SKM-1 (cell line): ENCODE measurements at regions not wholly inside any gene's neighbourhood (a gene's known extent, or its start where the extent isn't known, plus 50 kb on each side); places are given as distances from the start of the nearest gene placed in this dataset.
"Not testable (repeated sequence)": the region's sequence is repeated elsewhere in the genome, so short reads cannot be mapped to it uniquely, and the experiment has no call there.

ENCODE experiments used
- DNase-seq: peaks from one replicate; lab custom pipeline; 2025; ENCODE audit not compliant: unreplicated experiment; lab: John Stamatoyannopoulos, UW

GRCh38 chr4:177494791-177495190 is 52.6 kb upstream of the AGA start:
- no peak for DNase-seq

GRCh38 chr4:177495626-177496025 is 53.4 kb upstream of the AGA start:
- DNase-seq, result not testable (repeated sequence)

GRCh38 chr4:177499537-177499936 is 57.3 kb upstream of the AGA start:
- no peak for DNase-seq

- no peak for DNase-seq
Observed at GRCh38 chr4:177505171-177505615, 63.0 kb upstream of the AGA start.

DNA sequence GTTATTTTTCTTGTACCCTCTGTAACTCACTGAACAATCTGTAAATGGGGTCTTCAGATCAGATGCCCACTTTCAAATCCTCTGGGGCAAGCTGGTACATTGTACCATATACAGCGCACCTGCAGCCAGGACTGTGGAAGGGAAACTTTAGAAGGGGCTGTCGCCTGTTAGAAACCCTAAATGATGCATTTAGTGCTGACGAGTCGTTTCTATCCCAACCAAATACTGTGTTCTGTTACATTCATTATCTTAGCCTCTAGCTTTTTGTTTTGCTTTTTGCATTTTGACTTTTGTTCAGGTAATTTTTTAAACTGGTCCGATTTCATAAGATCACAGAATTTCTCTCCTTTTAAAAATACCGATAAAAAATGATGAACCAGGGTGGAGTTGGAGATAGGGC is 66.4 kb upstream of the AGA start:
- no peak for DNase-seq

DNA sequence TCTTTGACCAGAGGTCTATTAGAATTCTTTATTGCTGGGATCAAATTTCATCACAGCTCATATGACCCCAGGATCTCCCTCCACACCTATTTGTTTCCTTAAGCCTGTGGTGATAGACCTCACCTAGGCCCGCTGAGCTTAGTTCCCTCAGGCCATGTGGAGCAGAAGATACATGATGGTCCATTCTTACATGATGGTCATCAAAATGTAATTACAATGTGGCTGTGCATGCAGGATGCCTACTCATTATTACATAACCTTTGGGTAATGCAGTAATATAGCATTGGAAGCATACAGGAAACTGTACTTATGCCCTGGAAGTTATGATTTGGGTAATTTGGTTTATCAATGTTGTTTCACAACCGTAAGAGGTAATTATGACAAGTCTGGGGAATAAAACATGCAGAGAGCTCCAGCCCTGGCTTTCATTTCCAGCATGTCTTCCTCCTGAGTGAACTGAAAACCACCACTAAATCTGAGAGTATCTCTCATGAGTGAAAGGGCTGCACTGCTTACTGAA is 67.0 kb upstream of the AGA start:
- DNase-seq, result no peak

DNA sequence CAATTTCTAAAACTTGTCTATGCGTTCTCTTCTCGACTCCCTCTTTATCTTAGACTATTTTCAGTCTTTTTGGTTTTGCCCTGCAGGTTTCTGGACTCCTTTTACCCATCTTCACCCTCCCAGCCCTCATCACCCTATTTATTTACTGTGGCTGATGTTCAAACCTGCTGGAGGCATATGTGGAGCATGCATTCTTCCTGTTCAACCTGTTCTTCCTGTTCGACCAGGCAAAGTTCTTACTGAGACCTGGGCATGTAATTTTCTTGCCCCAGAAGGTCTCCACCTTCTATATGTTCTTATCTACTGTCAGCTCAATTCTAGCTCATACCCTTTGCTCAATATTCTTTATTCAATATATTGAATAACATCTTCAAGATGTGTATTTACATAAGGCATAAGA is 69.4 kb upstream of the AGA start:
- no peak for DNase-seq

GRCh38 chr4:177512646-177513045 is 70.4 kb upstream of the AGA start:
- no peak for DNase-seq

GRCh38 chr4:177517862-177518261 is 75.6 kb upstream of the AGA start:
- DNase-seq, result no peak

DNA sequence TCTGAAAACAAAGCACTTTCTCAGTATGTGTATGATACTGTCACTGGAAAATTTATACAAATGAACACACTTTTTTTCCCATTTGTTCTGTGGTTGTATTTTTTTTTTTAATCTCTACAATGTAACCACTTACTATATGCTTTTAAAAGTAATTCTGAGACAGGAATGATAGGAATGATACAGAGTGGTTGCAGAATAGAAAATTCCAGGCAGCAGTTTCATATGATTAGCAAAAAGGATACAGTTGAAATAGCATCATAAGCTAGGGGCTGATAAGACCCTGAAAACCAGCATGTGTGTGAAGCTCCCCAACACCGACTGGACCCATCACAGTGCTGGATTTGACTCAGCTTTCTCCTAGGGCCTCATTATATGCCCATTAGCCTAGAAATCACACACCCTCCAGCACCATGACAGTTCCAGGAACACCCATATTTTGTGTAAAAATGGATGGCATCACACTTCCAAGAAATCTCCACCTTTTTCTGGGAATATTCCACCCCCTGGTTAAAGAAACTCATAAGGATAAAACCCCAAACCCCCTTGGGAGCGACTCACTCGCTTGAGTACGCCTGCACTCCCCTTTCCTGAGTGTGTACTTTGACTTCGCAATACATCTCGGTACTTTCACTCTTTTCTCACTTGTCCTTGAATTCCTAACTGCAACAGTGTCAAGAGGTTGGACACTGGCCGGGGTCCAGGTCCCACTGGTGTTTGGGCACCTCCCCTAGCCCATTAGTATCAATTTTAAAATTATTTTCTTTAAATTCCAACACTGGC is 77.4 kb upstream of the AGA start:
- DNase-seq, result no peak

DNA sequence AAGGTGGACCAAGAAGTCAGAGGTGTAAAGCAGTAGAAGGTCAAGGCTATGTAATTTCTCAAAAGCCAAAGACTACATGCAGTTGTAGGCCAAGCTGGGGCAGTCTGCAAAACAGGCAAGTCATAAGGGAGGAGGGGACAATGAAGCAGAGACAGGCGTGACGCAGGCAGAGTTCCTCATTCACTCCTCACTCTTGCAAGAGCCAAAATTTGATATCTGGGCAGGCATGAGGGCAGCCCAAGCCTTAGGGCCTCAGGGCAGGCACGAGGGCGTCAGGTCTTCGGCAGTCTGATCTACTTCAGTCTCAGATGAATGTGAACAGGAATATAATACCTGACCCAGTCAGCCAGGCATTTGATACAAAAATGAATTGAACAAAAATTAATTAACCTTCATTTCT is 86.4 kb upstream of the AGA start:
- DNase-seq, result no peak

DNA sequence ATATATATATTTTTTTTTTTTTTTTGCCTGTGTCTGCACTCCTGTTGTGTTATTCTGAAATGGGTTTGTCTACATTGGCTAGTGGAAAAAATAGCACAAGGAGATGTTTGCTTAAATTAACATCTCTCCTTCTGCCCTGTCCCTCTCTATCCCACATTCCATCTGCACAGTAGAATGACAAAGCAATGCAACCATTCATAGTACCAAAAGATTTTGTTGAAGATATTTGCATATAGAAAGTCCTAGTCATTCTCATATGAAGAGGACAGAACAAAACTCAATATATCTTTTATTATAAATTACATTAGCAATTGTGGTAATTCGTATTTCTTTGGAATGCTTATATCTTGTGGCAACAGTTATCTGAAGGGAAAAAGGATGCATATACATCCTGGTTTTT is 88.3 kb upstream of the AGA start:
- no peak for DNase-seq

DNA sequence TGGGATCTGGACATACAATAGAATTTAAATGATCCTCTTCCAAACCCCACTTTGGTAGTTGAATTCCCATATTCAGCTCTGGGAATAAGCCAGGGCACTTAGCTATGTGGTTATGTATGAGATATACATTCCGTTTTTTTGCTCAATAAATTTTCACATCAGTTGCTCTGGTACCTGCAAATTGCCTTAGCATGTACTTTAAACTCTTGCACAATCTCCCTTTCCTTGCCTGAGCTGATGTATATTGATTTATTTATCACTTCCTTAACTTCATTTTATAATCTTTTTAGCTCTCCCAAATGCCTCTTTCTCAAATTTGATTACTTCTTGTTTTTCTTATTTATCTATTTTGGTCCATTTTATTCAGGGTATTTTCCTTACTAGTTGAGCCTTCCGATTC is 90.1 kb upstream of the AGA start:
- DNase-seq, result no peak

DNA sequence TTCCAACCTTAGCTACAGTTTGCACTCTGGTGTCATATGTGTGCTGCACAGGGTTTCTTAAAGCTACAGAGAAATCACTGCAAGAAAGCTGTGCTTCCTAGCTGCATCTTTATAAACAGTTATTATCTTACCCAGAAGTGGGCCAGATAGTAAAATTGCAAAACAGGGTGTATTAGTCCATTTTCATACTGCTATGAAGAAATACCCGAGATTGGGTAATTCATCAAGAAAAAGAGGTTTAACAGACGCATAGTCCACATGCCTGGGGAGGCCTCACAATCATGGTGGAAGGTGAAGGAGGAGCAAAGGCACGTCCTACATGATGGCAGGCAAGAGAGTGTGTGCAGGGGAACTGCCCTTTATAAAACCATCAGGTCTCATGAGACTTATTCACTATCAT is 92.6 kb upstream of the AGA start:
- DNase-seq, result not testable (repeated sequence)

DNA sequence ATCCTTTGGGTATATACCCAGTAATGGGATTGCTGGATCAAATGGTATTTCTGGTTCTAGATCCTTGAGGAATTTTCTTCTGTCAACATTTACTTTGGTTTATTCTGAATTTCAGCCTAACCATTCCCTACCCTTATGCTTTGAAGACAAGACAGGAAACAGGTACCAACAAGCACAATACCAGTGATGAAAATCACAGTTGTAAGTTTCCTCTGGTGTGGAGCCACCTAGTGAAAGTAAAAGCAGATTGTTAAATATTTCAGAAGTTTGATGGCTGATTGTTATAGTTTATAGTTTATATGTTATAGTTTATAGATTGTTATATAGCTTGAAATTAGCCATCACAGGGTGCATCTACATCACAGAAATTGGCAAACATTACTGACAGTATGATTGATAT is 104.5 kb upstream of the AGA start:
- DNase-seq, result no peak

- DNase-seq, result no peak
Observed at GRCh38 chr4:177547985-177548384, 105.7 kb upstream of the AGA start.

DNA sequence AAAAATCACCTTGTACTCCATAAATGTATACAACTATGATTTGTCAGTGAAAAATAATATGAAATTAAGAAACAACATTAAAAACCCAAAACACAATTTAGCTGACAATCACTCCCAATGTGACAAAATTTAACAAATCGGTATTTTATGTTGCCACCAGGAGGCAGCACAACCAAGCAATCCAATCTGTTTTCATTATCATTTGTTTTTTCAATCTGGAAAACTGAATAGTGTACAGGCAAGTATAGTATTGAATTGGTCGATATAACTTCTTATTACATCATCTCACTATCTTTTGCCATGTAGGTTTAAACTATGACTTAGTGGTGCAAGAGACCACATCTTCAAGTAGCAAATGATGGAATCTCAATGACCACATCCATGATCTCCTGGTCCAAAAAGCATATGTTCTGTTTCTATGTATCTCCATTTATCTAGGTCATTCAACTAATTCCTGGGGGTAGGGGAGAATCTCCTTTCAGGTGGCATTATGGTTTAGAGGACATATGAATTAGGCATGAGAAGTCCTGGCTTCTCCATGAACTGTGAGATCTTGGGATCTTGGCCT is 112.9 kb upstream of the AGA start:
- no peak for DNase-seq

- no peak for DNase-seq
Observed at GRCh38 chr4:177557416-177557815, 115.2 kb upstream of the AGA start.

GRCh38 chr4:177558995-177559394 is 116.8 kb upstream of the AGA start:
- DNase-seq, result no peak

- no peak for DNase-seq
Observed at GRCh38 chr4:177562163-177562562, 119.9 kb upstream of the AGA start.

GRCh38 chr4:177562859-177563258 is 120.6 kb upstream of the AGA start:
- DNase-seq, result no peak

- no peak for DNase-seq
Observed at GRCh38 chr4:177566691-177567090, 124.5 kb upstream of the AGA start.

- DNase-seq, result no peak
Observed at GRCh38 chr4:177568931-177569330, 126.7 kb upstream of the AGA start.
